Muscle of arm (tissue), 1 donor: ENCODE measurements at regions not wholly inside any gene's neighbourhood (a gene's known extent, or its start where the extent isn't known, plus 50 kb on each side); places are given as distances from the start of the nearest gene placed in this dataset.

ENCODE experiments used
- DNase-seq: peaks from one replicate; pipeline ENCODE4 v3.0.0-alpha.2; 2013

GRCh38 chr17:33976831-33977230 is 278.3 kb upstream of the CCL2 start:
- DNase-seq, result no peak

- DNase-seq, result no peak
These were observed 277.2 kb upstream of the CCL2 start for GRCh38 chr17:33977729-33978514.

GRCh38 chr17:33978889-33979288 is 276.2 kb upstream of the CCL2 start:
- no peak for DNase-seq

- no peak for DNase-seq
These were observed 274.9 kb upstream of the CCL2 start for GRCh38 chr17:33980193-33980592.

GRCh38 chr17:33981711-33982601 is 273.1 kb upstream of the CCL2 start:
- no peak for DNase-seq

- no peak for DNase-seq
These were observed 272.2 kb upstream of the CCL2 start for GRCh38 chr17:33982909-33983308.

- no peak for DNase-seq
These were observed 271.1 kb upstream of the CCL2 start for GRCh38 chr17:33983824-33984574.

- no peak for DNase-seq
These were observed 269.0 kb upstream of the CCL2 start for GRCh38 chr17:33986088-33986487.

GRCh38 chr17:33986566-33986965 is 268.5 kb upstream of the CCL2 start:
- DNase-seq, result no peak

GRCh38 chr17:33987162-33987561 is 267.9 kb upstream of the CCL2 start:
- no peak for DNase-seq

GRCh38 chr17:33989361-33990148 is 265.5 kb upstream of the CCL2 start:
- DNase-seq, result no peak

- DNase-seq, result no peak
These were observed 264.0 kb upstream of the CCL2 start for GRCh38 chr17:33990943-33991706.

GRCh38 chr17:33992113-33992512 is 263.0 kb upstream of the CCL2 start:
- no peak for DNase-seq

- DNase-seq, result no peak
These were observed 254.4 kb upstream of the CCL2 start for GRCh38 chr17:34000639-34001038.

- no peak for DNase-seq
These were observed 253.8 kb upstream of the CCL2 start for GRCh38 chr17:34001246-34001645.

GRCh38 chr17:34006126-34006525 is 249.0 kb upstream of the CCL2 start:
- DNase-seq, result no peak

- no peak for DNase-seq
These were observed 247.0 kb upstream of the CCL2 start for GRCh38 chr17:34008125-34008524.

GRCh38 chr17:34009912-34010311 is 245.2 kb upstream of the CCL2 start:
- DNase-seq, result no peak

- DNase-seq, result no peak
These were observed 244.6 kb upstream of the CCL2 start for GRCh38 chr17:34010534-34010933.

- no peak for DNase-seq
These were observed 243.5 kb upstream of the CCL2 start for GRCh38 chr17:34011599-34011998.
